ENCODE measurements at regions not wholly inside any gene's neighbourhood (a gene's known extent, or its start where the extent isn't known, plus 50 kb on each side); places are given as distances from the start of the nearest gene placed in this dataset.

DNA sequence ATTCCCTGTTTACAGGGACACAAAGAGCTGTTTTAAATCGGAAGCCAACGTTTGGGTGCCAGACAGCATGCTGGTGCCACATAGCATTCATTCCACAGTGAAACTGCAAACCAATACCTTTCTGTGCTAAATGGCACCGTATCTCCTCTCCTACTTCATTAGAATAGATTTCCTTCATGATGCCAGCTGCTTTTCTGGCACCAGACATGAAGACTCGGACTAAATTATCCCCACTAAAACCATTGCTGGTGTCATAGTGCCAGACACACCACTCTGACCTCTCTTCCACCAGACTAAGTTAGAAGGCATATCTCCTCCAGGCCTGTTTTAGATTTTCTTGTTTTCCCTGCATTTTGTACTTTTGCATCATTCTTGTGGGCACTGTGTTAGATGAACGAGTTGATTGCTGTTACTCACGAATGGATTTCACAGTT is 155.1 kb downstream of the ETV1 start:
- Histone ChIP-seq H4K20me1 (ENCODE audit: insufficient read depth, low read length) (no peaks in the 10 kb centered on the region), H3K4me2 (ENCODE audit: insufficient read depth, low read length) (no peak overlapping the region), H3K27ac (ENCODE audit: low read length) (no peak overlapping the region), H3K4me1 (ENCODE audit: insufficient read depth, low read length) (no peaks in the 10 kb centered on the region), H3K36me3 (ENCODE audit: insufficient read depth, low read length) (no peaks in the 10 kb centered on the region), H2AFZ (ENCODE audit: low read depth, low read length) (no peak overlapping the region), H3K27me3 (ENCODE audit: insufficient read depth, low read length, poor library complexity) (no peaks in the 10 kb centered on the region), H3K9ac (ENCODE audit: low read depth, low read length) (no peak overlapping the region), H3K79me2 (ENCODE audit: insufficient read depth, low read length) (no peaks in the 10 kb centered on the region), H3K9me3 (ENCODE audit: insufficient read depth, low read length, severe bottlenecking) (no peaks in the 10 kb centered on the region), H3K4me3 (ENCODE audit: low read depth in 1 of 2, low read length in 2 of 2) (no peak overlapping the region)
- DNase-seq (no peak), ATAC-seq (ENCODE audit: insufficient read depth, low read depth) (no peak)
- TF ChIP-seq CTCF (IDR thresholded peaks at IDR 0.05; ENCODE audit: borderline replicate concordance, extremely low read depth, low read length, poor library complexity, severe bottlenecking) (no peak), EZH2 (IDR thresholded peaks at IDR 0.05; ENCODE audit: borderline replicate concordance, low read depth, low read length, severe bottlenecking) (no peak)

GRCh38 chr7:13835442-13835841 is 154.0 kb downstream of the ETV1 start:
- no peak overlapping the region for H3K4me2 ChIP-seq (ENCODE audit: insufficient read depth, low read length)
- H3K9me3 ChIP-seq (ENCODE audit: insufficient read depth, low read length, severe bottlenecking), result no peaks in the 10 kb centered on the region
- no peak for ATAC-seq (ENCODE audit: insufficient read depth, low read depth)
- H3K4me3 ChIP-seq (ENCODE audit: low read depth in 1 of 2, low read length in 2 of 2), result no peak overlapping the region
- H3K79me2 ChIP-seq (ENCODE audit: insufficient read depth, low read length), result no peaks in the 10 kb centered on the region
- H3K36me3 ChIP-seq (ENCODE audit: insufficient read depth, low read length), result no peaks in the 10 kb centered on the region
- H4K20me1 ChIP-seq (ENCODE audit: insufficient read depth, low read length), result no peaks in the 10 kb centered on the region
- no peak overlapping the region for H3K9ac ChIP-seq (ENCODE audit: low read depth, low read length)
- DNase-seq, result no peak
- TF ChIP-seq EZH2 (IDR thresholded peaks at IDR 0.05; ENCODE audit: borderline replicate concordance, low read depth, low read length, severe bottlenecking) (no peak), CTCF (IDR thresholded peaks at IDR 0.05; ENCODE audit: borderline replicate concordance, extremely low read depth, low read length, poor library complexity, severe bottlenecking) (no peak)
- no peaks in the 10 kb centered on the region for H3K4me1 ChIP-seq (ENCODE audit: insufficient read depth, low read length)
- H3K27me3 ChIP-seq (ENCODE audit: insufficient read depth, low read length, poor library complexity), result no peaks in the 10 kb centered on the region
- H2AFZ ChIP-seq (ENCODE audit: low read depth, low read length), result no peak overlapping the region
- H3K27ac ChIP-seq (ENCODE audit: low read length), result no peak overlapping the region

DNA sequence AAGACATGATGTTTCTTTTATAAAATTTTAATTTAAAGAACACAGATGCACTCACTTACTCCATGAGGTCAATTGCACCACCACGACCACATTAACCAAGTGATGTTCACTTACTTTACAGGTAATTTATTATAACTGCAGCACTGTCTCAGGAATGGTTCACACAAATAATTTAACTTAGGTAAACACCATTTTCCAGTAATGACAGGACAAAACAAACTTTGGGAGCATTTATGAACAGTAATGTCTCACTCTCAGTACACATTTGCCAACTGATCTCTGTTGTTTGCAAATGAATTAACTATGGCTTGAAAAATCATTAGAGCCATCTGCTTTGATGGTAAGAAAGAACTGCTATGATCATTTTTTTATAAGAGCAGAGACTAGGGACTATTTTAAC is 150.4 kb downstream of the ETV1 start:
- Histone ChIP-seq H3K9me3 (ENCODE audit: insufficient read depth, low read length, severe bottlenecking) (no peaks in the 10 kb centered on the region), H4K20me1 (ENCODE audit: insufficient read depth, low read length) (no peaks in the 10 kb centered on the region), H3K79me2 (ENCODE audit: insufficient read depth, low read length) (no peaks in the 10 kb centered on the region), H3K36me3 (ENCODE audit: insufficient read depth, low read length) (no peaks in the 10 kb centered on the region), H3K9ac (ENCODE audit: low read depth, low read length) (no peak overlapping the region), H3K27ac (ENCODE audit: low read length) (no peak overlapping the region), H2AFZ (ENCODE audit: low read depth, low read length) (no peak overlapping the region), H3K27me3 (ENCODE audit: insufficient read depth, low read length, poor library complexity) (no peaks in the 10 kb centered on the region), H3K4me2 (ENCODE audit: insufficient read depth, low read length) (no peak overlapping the region), H3K4me1 (ENCODE audit: insufficient read depth, low read length) (no peaks in the 10 kb centered on the region), H3K4me3 (ENCODE audit: low read depth in 1 of 2, low read length in 2 of 2) (no peak overlapping the region)
- DNase-seq, result no peak
- ATAC-seq (ENCODE audit: insufficient read depth, low read depth), result no peak
- TF ChIP-seq EZH2 (IDR thresholded peaks at IDR 0.05; ENCODE audit: borderline replicate concordance, low read depth, low read length, severe bottlenecking) (no peak), CTCF (IDR thresholded peaks at IDR 0.05; ENCODE audit: borderline replicate concordance, extremely low read depth, low read length, poor library complexity, severe bottlenecking) (no peak)

All from DND-41 (cell line).